ENCODE measurements at regions not wholly inside any gene's neighbourhood (a gene's known extent, or its start where the extent isn't known, plus 50 kb on each side); places are given as distances from the start of the nearest gene placed in this dataset.
"Not testable (repeated sequence)": the region's sequence is repeated elsewhere in the genome, so short reads cannot be mapped to it uniquely, and the experiment has no call there.

DNA sequence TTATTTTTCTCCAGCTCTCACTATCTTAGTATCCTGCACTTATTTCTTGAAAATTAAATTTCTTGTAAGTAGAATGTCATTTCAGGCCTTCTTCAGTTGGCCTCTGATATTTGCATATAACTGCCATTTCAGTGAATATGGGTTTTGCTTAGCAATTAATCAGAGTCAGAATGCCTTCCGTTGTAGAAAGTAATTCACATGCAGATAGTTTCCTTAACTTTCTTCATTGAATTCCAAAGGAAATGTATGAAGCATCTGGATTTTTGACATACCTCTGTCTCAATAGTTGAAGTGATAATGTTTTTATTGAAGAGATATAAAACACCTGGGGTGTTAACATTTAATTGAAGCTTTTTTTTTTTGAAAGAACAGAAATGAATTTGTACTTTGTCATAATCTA is 914.1 kb upstream of the NXPH2 start:
- DNase-seq: no peak

DNA sequence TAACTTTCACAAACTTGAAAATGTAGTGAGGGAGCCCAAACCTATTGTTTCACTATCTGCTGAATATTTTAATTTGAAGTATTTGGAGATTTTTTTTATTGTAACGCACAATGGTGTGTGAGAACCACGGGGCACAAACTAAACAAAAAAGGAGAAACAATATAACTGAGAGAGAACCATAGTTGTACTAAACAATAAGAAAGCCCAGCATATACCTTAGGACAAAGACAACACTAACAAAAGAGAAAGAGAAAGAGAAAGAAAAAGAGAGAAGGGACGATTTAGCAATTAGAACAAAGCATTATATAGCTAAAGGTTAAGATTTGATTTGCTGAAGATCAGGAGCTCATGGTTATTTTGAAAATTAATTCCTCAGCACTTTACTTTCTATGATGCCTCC is 906.0 kb upstream of the NXPH2 start:
- no peak for DNase-seq

- DNase-seq: no peak
Measured at GRCh38 chr2:139685090-139685983, 905.1 kb upstream of the NXPH2 start.

GRCh38 chr2:139684286-139684860 is 904.2 kb upstream of the NXPH2 start:
- no peak for DNase-seq

- DNase-seq: no peak
Measured at GRCh38 chr2:139674577-139674976, 894.4 kb upstream of the NXPH2 start.

DNA sequence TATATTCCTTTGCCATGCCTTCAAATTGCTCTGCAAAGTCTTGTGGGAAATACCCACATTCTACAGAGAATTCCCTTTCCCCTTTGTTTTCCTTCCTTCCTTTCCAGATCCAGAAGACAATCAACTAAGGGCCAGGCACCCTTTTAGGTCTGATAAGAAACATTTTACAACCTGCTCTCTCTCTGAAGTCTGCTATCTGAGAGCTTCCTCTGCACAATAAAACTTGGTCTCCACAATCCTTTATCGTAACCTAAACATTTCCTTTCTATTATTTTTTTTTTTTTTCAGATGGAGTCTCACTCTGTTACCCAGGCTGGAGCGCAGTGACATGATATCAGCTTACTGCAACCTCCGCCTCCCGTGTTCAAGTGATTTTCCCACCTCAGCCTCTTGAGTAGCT is 893.3 kb upstream of the NXPH2 start:
- not testable (repeated sequence) for DNase-seq

DNA sequence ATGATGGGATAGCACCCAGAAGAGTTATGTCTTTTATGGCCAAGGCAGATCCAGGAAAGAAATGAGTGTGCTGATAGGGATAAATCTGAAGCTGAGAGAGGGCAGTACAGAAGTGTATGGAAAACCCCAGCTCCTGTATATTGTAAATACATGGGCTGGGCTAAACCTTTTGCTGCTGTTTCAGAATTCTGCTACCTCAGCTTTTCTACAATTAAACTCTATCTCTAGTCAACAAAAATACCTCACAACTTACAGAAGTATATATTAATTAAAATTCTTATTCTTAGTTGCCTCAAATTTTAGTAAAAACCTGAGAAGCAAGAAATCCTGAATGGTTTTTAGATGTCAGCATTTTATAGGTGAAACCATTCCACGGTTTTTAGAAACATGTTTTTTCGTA is 889.5 kb upstream of the NXPH2 start:
- no peak for DNase-seq

GRCh38 chr2:139652385-139652784 is 872.2 kb upstream of the NXPH2 start:
- DNase-seq: no peak

GRCh38 chr2:139645617-139646016 is 865.4 kb upstream of the NXPH2 start:
- DNase-seq: no peak

GRCh38 chr2:139643139-139643538 is 862.9 kb upstream of the NXPH2 start:
- no peak for DNase-seq

DNA sequence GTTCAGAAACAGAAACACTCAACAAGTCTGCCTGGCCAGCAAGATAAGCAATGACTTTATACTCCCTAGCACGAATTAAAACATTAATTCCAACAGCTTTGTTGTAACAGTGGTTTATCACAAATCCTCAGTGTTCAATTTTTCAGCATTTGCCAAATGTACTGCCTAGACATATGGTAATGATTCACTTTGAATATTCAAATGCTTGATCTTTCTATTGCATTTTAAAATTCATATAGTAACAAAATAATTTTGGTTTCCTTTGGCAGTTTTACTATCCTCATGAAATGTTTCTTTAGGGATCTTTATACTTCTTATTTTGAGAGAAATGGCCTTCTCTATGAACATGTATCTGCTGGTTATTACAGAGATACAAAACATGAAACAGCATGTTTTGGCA is 851.8 kb upstream of the NXPH2 start:
- DNase-seq: no peak

- DNase-seq: no peak
Measured at GRCh38 chr2:139628931-139629330, 848.7 kb upstream of the NXPH2 start.

- DNase-seq: no peak
Measured at GRCh38 chr2:139626128-139626527, 845.9 kb upstream of the NXPH2 start.

DNA sequence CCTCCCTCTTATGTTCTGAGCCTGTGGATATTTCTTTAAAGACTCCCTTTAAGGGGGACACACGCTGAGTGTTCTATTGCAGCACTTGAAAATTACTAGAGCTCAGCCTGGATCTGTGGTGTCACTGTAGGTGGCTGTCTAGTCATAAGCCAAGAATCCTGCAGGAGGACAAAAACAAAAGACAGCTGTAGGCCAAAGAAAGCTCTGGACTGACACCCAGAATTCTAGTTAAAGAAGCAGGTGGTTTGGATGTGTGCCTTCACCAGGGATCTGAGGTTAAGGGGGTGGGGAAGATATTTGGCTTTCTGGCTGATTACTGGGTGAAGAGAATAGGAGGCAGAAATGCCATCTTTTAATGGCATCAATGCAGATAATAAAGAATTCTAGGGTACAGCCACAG is 842.5 kb upstream of the NXPH2 start:
- no peak for DNase-seq

DNA sequence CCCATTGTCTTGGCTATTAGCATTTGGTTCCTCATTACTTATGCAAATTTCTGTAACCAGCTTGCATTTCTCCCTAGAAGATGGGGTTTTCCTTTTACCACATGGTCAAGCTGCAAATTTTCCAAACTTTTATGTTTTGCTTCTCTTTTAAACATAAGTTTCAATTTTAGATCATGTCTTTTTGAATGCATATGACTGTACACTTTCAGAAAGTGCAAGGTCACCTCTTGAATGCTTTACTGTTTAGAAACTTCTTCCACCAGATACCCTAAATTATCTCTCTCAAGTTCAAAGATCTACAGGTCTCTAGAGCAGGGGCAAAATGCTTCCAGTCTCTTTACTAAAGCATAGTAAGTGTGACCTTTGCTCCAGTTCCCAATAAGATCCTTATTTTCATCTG is 837.6 kb upstream of the NXPH2 start:
- DNase-seq: no peak

- DNase-seq: no peak
Measured at GRCh38 chr2:139613264-139613663, 833.1 kb upstream of the NXPH2 start.

GRCh38 chr2:139610512-139610911 is 830.3 kb upstream of the NXPH2 start:
- no peak for DNase-seq

- no peak for DNase-seq
Measured at GRCh38 chr2:139609109-139609508, 828.9 kb upstream of the NXPH2 start.

DNA sequence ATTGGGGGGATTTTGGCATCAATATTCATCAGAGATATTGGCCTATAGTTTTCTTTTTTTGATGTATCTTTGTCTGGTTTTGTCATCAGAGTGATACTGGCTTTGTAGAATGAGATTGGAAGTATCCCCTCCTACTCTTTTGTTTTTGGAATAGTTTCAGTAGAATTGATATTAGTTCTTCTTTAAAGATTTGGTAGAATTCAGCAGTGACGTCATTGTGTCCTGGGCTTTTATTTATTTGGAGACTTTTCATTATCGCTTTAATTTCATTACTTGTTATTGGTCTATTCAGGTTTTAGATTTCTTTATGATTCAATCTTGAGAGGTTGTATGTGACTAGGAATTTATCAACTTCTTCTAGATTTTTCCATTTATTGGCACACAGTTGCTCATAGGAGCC is 825.5 kb upstream of the NXPH2 start:
- no peak for DNase-seq

- DNase-seq: no peak
Measured at GRCh38 chr2:139600166-139600565, 820.0 kb upstream of the NXPH2 start.

GRCh38 chr2:139585101-139585500 is 804.9 kb upstream of the NXPH2 start:
- DNase-seq: no peak

DNA sequence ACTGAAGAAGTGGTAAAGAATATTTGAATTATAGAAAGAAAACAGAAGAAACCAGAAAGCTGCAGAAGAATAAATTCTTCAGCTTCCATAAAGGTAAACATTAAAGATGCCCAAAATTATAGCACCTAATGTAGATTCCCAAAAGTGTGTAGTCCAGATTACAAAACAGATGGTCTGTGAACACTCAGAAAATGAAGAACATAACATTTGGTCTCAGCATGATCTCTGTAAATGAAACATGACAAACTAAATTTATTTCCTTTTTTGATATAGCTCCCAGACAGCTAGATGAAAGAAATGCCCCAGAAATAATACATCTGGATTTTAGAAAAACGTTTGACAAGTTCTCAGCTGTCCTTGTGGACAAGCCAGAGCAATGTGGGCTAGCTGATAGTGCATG is 794.2 kb upstream of the NXPH2 start:
- DNase-seq: no peak

GRCh38 chr2:139556789-139557188 is 776.6 kb upstream of the NXPH2 start:
- no peak for DNase-seq

DNA sequence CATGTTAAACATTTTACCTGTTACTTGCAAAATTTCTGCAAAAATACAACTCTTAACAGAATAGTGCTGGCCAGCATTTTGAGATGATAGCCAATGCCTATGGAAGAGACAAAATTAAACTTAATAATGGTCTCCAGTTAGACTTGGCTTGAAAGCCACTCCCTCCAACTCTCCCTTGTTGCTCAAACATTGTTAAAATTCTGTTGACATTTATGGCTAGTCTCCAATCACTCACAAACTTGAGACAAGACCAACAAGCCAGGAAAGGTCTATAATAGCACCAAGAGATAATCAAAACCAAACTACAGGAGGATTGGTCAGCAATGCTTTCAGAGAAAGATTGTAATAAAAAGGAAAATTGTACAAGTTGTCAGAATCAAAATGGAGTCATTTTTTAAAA is 770.7 kb upstream of the NXPH2 start:
- no peak for DNase-seq

Data from left kidney (tissue), 1 donor.